H1 (cell line): ENCODE measurements at regions not wholly inside any gene's neighbourhood (a gene's known extent, or its start where the extent isn't known, plus 50 kb on each side); places are given as distances from the start of the nearest gene placed in this dataset.

ENCODE experiments used
- CTCF ChIA-PET: fragments of 300-600 bp; sonication (Branson Sonifier 250); formaldehyde crosslinking; loops from one replicate; lab custom pipeline; 2021; ENCODE audit not compliant: partially characterized antibody; lab: Charles Lee
- POLR2A ChIA-PET: fragments of 300-600 bp; sonication (Branson Sonifier 250); formaldehyde crosslinking; loops from one replicate; lab custom pipeline; 2021; ENCODE audit warnings: inconsistent platforms; ENCODE audit not compliant: partially characterized antibody; lab: Charles Lee
- DNase-seq, 2 experiments: peaks; one replicate each; pipeline versions ENCODE4 v3.0.0 to v3.0.0-alpha.2; 2010 to 2022; ENCODE audit warnings: low spot score in 2 of 2, low read depth in 1 of 2, mixed read lengths in 1 of 2
- FAIRE-seq: peaks from 2 replicates; lab custom pipeline; 2011; peaks lifted over from hg19 to GRCh38; lab: Jason Lieb, UNC
- H2AFZ ChIP-seq: 2 replicates; pipeline ENCODE4 v1.8.1; 2012; ENCODE audit warnings: low read length, inconsistent platforms
- H2AK5ac ChIP-seq: 2 replicates; pipeline ENCODE4 v1.6.1; 2013; ENCODE audit warnings: low read depth, low read length
- H2BK120ac ChIP-seq: replicated peaks from 2 replicates; pipeline ENCODE3; 2013; ENCODE audit warnings: low read depth, low read length, inconsistent platforms
- H2BK12ac ChIP-seq: 2 replicates; pipeline ENCODE4 v1.6.1; 2013; ENCODE audit warnings: low read depth, low read length
- H2BK15ac ChIP-seq: 2 replicates; pipeline ENCODE4 v1.6.1; 2013; ENCODE audit warnings: low read length
- H2BK20ac ChIP-seq: 2 replicates; pipeline ENCODE4 v1.6.1; 2013; ENCODE audit warnings: low read length
- H2BK5ac ChIP-seq: 2 replicates; pipeline ENCODE4 v1.6.1; 2013; ENCODE audit warnings: low read depth, low read length
- H3K14ac ChIP-seq: 2 replicates; pipeline ENCODE4 v1.6.1; 2013; ENCODE audit warnings: inconsistent platforms; ENCODE audit not compliant: insufficient read length
- H3K18ac ChIP-seq: 2 replicates; pipeline ENCODE4 v1.6.1; 2013; ENCODE audit warnings: low read length; ENCODE audit errors: extremely low read depth
- H3K23ac ChIP-seq: 2 replicates; pipeline ENCODE4 v1.6.1; 2013; ENCODE audit warnings: inconsistent platforms; ENCODE audit not compliant: insufficient read length
- H3K23me2 ChIP-seq: 2 replicates; pipeline ENCODE4 v1.6.1; 2013; ENCODE audit warnings: low read depth, low read length
- H3K27ac ChIP-seq: 2 replicates; pipeline ENCODE4 v1.6.1; 2011; ENCODE audit warnings: low read depth, low read length, inconsistent platforms
- H3K27me3 ChIP-seq, 4 experiments: replicated peaks in 1 of 4; 1 replicate in 1 of 4; 2 replicates in 3 of 4; pipeline versions ENCODE4 v1.6.1 to v1.8.1; 2011 to 2013; ENCODE audit warnings: low read length in 3 of 4, mild to moderate bottlenecking in 3 of 4, inconsistent platforms in 2 of 4, mixed read lengths in 2 of 4, moderate library complexity in 1 of 4; ENCODE audit not compliant: control insufficient read depth in 3 of 4, insufficient read depth in 3 of 4; ENCODE audit errors: extremely low read depth in 1 of 4
- H3K36me3 ChIP-seq, 4 experiments: 2 replicates each; pipeline versions ENCODE4 v1.6.1 to v1.8.1; 2011 to 2013; ENCODE audit warnings: mild to moderate bottlenecking in 4 of 4, low read length in 3 of 4, moderate library complexity in 2 of 4, control low read depth in 1 of 4, inconsistent platforms in 1 of 4; ENCODE audit not compliant: insufficient read depth in 4 of 4, control insufficient read depth in 2 of 4
- H3K4ac ChIP-seq: replicated peaks from 2 replicates; pipeline ENCODE3; 2013; ENCODE audit warnings: low read length, low read depth, mixed read lengths, inconsistent platforms; ENCODE audit not compliant: insufficient read length
- H3K4me1 ChIP-seq, 4 experiments: replicated peaks in 1 of 4; 1 replicate in 1 of 4; 2 replicates in 3 of 4; pipeline versions ENCODE4 v1.6.1 to v1.8.1; 2011 to 2013; ENCODE audit warnings: low read length in 3 of 4, inconsistent platforms in 2 of 4, mixed read lengths in 1 of 4; ENCODE audit not compliant: insufficient read depth in 4 of 4, control insufficient read depth in 3 of 4
- H3K4me2 ChIP-seq, 2 experiments: 2 replicates each; pipeline versions ENCODE4 v1.6.1 to v1.8.1; 2011 to 2013; ENCODE audit warnings: low read depth in 2 of 2, low read length in 2 of 2, control low read depth in 1 of 2, inconsistent platforms in 1 of 2, mild to moderate bottlenecking in 1 of 2; ENCODE audit not compliant: insufficient read depth in 1 of 2
- H3K4me3 ChIP-seq, 4 experiments: fragments of 200-600, 300-600 bp in 1 of 4; sonication (generic), shearing (Covaris generic), sonication (Bioruptor Twin) in 1 of 4; 2 replicates each; pipeline versions ENCODE4 v1.5.1 to v1.8.1; 2011 to 2016; ENCODE audit warnings: low read length in 4 of 4, low read depth in 3 of 4, control low read depth in 2 of 4, inconsistent platforms in 2 of 4, mild to moderate bottlenecking in 2 of 4, mixed read lengths in 1 of 4, moderate library complexity in 1 of 4; ENCODE audit not compliant: insufficient read depth in 2 of 4; ENCODE audit errors: extremely low read depth in 1 of 4
- H3K56ac ChIP-seq: replicated peaks from 2 replicates; pipeline ENCODE3; 2013; ENCODE audit warnings: low read depth, mild to moderate bottlenecking, mixed read lengths, low read length, inconsistent platforms; ENCODE audit not compliant: insufficient read length
- H3K79me1 ChIP-seq: 2 replicates; pipeline ENCODE4 v1.6.1; 2013; ENCODE audit warnings: low read depth, low read length, control low read depth
- H3K79me2 ChIP-seq, 2 experiments: 2 replicates each; pipeline versions ENCODE4 v1.6.1 to v1.8.1; 2012 to 2013; ENCODE audit warnings: low read length in 2 of 2, mild to moderate bottlenecking in 2 of 2, inconsistent platforms in 1 of 2; ENCODE audit not compliant: insufficient read depth in 2 of 2, control insufficient read depth in 1 of 2
- H3K9ac ChIP-seq, 4 experiments: replicated peaks in 1 of 4; 1 replicate in 1 of 4; 2 replicates in 3 of 4; pipeline versions ENCODE4 v1.6.1 to v1.8.1; 2011 to 2013; ENCODE audit warnings: low read depth in 3 of 4, low read length in 3 of 4, control low read depth in 2 of 4, mild to moderate bottlenecking in 2 of 4, moderate library complexity in 2 of 4, inconsistent platforms in 1 of 4; ENCODE audit errors: extremely low read depth in 1 of 4
- H3K9me3 ChIP-seq, 2 experiments: 2 replicates each; pipeline versions ENCODE4 v1.6.1 to v1.8.1; 2012 to 2013; ENCODE audit warnings: mild to moderate bottlenecking in 2 of 2, moderate library complexity in 2 of 2, control low read depth in 1 of 2, inconsistent platforms in 1 of 2, low read depth in 1 of 2, low read length in 1 of 2, mixed read lengths in 1 of 2; ENCODE audit not compliant: insufficient read depth in 2 of 2
- H4K20me1 ChIP-seq, 2 experiments: replicated peaks in 1 of 2; 2 replicates each; pipeline versions ENCODE3 to v1.8.1; 2011 to 2013; ENCODE audit warnings: inconsistent platforms in 2 of 2, low read length in 2 of 2, mild to moderate bottlenecking in 1 of 2; ENCODE audit not compliant: insufficient read depth in 2 of 2, control insufficient read depth in 1 of 2
- H4K5ac ChIP-seq: 2 replicates; pipeline ENCODE4 v1.6.1; 2013; ENCODE audit warnings: low read length, low read depth, mixed read lengths, inconsistent platforms; ENCODE audit not compliant: insufficient read length
- H4K8ac ChIP-seq: 2 replicates; pipeline ENCODE4 v1.8.0; 2013; ENCODE audit warnings: mild to moderate bottlenecking, moderate library complexity, low read length, inconsistent platforms; ENCODE audit not compliant: insufficient read depth; ENCODE audit errors: extremely low read depth
- H4K91ac ChIP-seq: replicated peaks from 2 replicates; pipeline ENCODE3; 2013; ENCODE audit warnings: low read length, mixed read lengths, inconsistent platforms; ENCODE audit not compliant: insufficient read length
- POLR2A ChIP-seq, 2 experiments: IDR thresholded peaks; 1 replicate in 1 of 2; 2 replicates in 1 of 2; pipeline ENCODE4 v1.6.1; 2011; ENCODE audit warnings: low read depth in 2 of 2, low read length in 2 of 2, mild to moderate bottlenecking in 2 of 2; ENCODE audit errors: control extremely low read depth in 1 of 2
- POLR2AphosphoS5 ChIP-seq: IDR thresholded peaks from 2 replicates; pipeline ENCODE4 v1.6.1; 2011; ENCODE audit warnings: low read depth, low read length
- RAD21 ChIP-seq, 2 experiments: IDR thresholded peaks in 1 of 2; conservative IDR thresholded peaks in 1 of 2; 2 replicates each; pipeline ENCODE4 v1.6.1; 2011; ENCODE audit warnings: low read depth in 2 of 2, low read length in 2 of 2, improper control_type of control experiment in 1 of 2, inconsistent platforms in 1 of 2, mild to moderate bottlenecking in 1 of 2, moderate library complexity in 1 of 2
- WGBS, 2 experiments: shearing (Covaris generic) in 1 of 2; methylation state at CpG; one replicate each; pipeline versions ENCODE4 v1.1.6 to v1.1.7; 2013 to 2015; ENCODE audit warnings: low lambda C conversion rate in 2 of 2, mixed read lengths in 2 of 2, inconsistent platforms in 1 of 2, low coverage in 1 of 2, missing lambda C conversion rate in 1 of 2; ENCODE audit not compliant: insufficient replicate concordance in 2 of 2, insufficient coverage in 1 of 2, insufficient read length in 1 of 2; ENCODE audit errors: extremely low coverage in 1 of 2, missing lambda C conversion rate in 1 of 2; 5-methylcytosine and 5-hydroxymethylcytosine counted together
- TF ChIP-seq, protein P1 (sequence below), 3 experiments: IDR thresholded peaks; 1 replicate in 2 of 3; 2 replicates in 1 of 3; pipeline versions ENCODE4 v1.5.1 to v1.6.1; 2011; ENCODE audit warnings: low read length in 3 of 3, mild to moderate bottlenecking in 3 of 3, inconsistent platforms in 2 of 3, low read depth in 1 of 3, moderate library complexity in 1 of 3; ENCODE audit not compliant: insufficient read depth in 1 of 3; ENCODE audit errors: control extremely low read depth in 1 of 3

DNA sequence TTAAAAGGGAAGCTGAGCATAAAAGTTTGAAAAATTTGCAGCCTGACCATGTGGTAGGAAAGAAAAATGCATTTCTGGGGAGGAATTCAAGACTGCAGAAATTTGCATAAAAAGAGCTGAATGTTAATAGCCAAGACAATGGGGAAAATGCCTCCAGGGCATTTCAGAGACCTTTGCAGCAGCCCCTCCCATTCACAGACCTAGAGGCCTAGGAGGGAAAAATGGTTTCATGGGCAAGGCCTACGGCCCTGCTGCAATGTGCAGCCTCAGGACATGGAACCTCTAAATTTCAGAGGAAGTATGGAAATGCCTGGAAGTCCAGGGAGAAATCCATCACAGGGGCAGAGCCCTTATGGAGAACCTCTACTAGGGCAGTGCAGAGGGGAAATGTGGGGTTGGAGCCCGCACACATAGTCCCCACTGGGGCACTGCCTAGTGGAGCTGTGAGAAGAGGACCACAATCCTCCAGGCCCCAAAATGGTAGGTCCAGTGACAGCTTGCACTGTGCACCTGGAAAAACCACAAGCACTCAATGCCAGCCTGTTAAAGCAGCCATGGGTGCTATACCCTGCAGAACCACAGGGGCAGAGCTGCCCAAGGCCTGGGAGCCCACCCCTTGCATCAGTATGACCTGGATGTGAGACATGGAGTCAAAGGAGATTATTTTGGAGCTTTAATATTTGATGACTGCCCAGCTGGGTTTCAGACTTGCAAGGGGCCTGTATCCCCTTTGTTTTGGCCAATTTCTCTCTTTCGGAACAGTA is 243.8 kb downstream of the DNAJB9 start:
- H4K91ac ChIP-seq, result no peak overlapping the region
- no peak overlapping the region for H3K4me3 ChIP-seq
- no peak overlapping the region for H4K8ac ChIP-seq
- no peaks in the 10 kb centered on the region for H3K36me3 ChIP-seq
- CTCF ChIA-PET, result interaction anchor here (0.7 to 1.1 kb wide), 3 partner anchors 9 to 34 kb away, joined by 3 to 4 read pairs (median 3); no protein-coding TSS in a partner anchor
- H2AK5ac ChIP-seq, result no peak overlapping the region
- no peak overlapping the region for H3K27ac ChIP-seq
- H2BK120ac ChIP-seq, result no peak overlapping the region
- H3K23me2 ChIP-seq, result no peaks in the 10 kb centered on the region
- no peak overlapping the region for H4K5ac ChIP-seq
- no peak overlapping the region for H3K9ac ChIP-seq
- no peaks in the 10 kb centered on the region for H3K79me1 ChIP-seq
- H3K27me3 ChIP-seq, result no peaks in the 10 kb centered on the region
- H3K14ac ChIP-seq, result no peak overlapping the region
- H2AFZ ChIP-seq, result peak overlapping the region; percentile 32; the same call in 1 of the 2 replicates
- H3K9me3 ChIP-seq, result peaks cover 0 to 4% of the 10 kb centered on the region in 2 experiments; a peak in 2 of 4 replicates
- TF ChIP-seq, protein P1, sequence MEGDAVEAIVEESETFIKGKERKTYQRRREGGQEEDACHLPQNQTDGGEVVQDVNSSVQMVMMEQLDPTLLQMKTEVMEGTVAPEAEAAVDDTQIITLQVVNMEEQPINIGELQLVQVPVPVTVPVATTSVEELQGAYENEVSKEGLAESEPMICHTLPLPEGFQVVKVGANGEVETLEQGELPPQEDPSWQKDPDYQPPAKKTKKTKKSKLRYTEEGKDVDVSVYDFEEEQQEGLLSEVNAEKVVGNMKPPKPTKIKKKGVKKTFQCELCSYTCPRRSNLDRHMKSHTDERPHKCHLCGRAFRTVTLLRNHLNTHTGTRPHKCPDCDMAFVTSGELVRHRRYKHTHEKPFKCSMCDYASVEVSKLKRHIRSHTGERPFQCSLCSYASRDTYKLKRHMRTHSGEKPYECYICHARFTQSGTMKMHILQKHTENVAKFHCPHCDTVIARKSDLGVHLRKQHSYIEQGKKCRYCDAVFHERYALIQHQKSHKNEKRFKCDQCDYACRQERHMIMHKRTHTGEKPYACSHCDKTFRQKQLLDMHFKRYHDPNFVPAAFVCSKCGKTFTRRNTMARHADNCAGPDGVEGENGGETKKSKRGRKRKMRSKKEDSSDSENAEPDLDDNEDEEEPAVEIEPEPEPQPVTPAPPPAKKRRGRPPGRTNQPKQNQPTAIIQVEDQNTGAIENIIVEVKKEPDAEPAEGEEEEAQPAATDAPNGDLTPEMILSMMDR (IDR thresholded peaks at IDR 0.05; ENCODE audit: control extremely low read depth in 1 of 3, insufficient read depth in 1 of 3, low read depth in 1 of 3, low read length in 3 of 3), result peak in 1 of 3 experiments; percentile 24; a peak in 1 of 4 replicates
- TF ChIP-seq POLR2AphosphoS5 (no peak), RAD21 (IDR thresholded peaks at IDR 0.05 in 1 of 2, conservative IDR thresholded peaks at IDR 0.05 in 1 of 2; ENCODE audit: low read depth in 2 of 2, low read length in 2 of 2) (peak in 1 of 2 experiments; percentile 10; a peak in 1 of 4 replicates), POLR2A (IDR thresholded peaks at IDR 0.05; ENCODE audit: control extremely low read depth in 1 of 2, low read depth in 2 of 2, low read length in 2 of 2) (no peak)
- TF ChIP-seq, all 59 proteins: peak for 2
- POLR2A ChIA-PET, result interaction anchor here (1.1 kb wide), 1 partner anchor 10 kb away, joined by 3 read pairs; no protein-coding TSS in a partner anchor
- no peaks in the 10 kb centered on the region for H3K4me1 ChIP-seq
- H2BK20ac ChIP-seq, result no peak overlapping the region
- DNase-seq (no peak), FAIRE-seq (no peak)
- WGBS, 2 experiments, result 80% methylated on average over 3 of the region's 3 CpGs; no CpG with 5 or more reads in 1 of the 2 experiments
- no peak overlapping the region for H3K56ac ChIP-seq
- H3K79me2 ChIP-seq, result no peaks in the 10 kb centered on the region
- no peak overlapping the region for H2BK12ac ChIP-seq
- no peaks in the 10 kb centered on the region for H4K20me1 ChIP-seq
- no peak overlapping the region for H2BK15ac ChIP-seq
- no peak overlapping the region for H2BK5ac ChIP-seq
- no peak overlapping the region for H3K23ac ChIP-seq
- H3K4me2 ChIP-seq, result no peak overlapping the region
- H3K4ac ChIP-seq, result no peak overlapping the region
- H3K18ac ChIP-seq, result no peak overlapping the region
